Fibroblast of the aortic adventitia (primary cell): ENCODE measurements at regions not wholly inside any gene's neighbourhood (a gene's known extent, or its start where the extent isn't known, plus 50 kb on each side); places are given as distances from the start of the nearest gene placed in this dataset.

Source experiments
- DNase-seq: peaks from one replicate; pipeline ENCODE4 v3.0.0-alpha.2; 2010; ENCODE audit warnings: low read depth
- H3K4me3 ChIP-seq: 2 replicates; pipeline ENCODE4 v1.5.1; 2011; ENCODE audit warnings: low read depth, mild to moderate bottlenecking, control low read depth, low read length, moderate library complexity
- TF ChIP-seq, protein P1 (sequence below): IDR thresholded peaks from 2 replicates; pipeline ENCODE4 v1.5.1; 2011; ENCODE audit warnings: mild to moderate bottlenecking, low read length, control low read depth, inconsistent platforms; ENCODE audit not compliant: insufficient read depth

DNA sequence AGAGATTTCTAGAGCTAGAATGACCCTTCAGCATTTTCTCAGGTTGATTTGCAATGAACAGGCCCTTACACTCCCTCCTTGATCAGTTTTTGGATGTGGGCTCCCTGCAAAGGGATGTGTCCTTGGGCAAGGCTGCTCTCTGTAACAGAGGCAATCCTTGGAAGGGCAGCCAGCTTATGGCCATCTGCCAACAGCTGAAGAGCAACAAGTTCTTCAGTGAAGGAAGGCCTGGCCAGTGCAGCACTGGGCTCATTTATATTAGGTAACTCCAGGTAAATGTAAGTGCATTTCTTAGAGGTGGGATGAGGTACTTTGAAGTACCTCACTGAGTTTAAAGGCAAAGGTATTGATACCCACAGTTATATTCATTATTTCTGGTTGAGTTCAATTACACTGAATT lies 114.3 kb upstream of the KCNJ16 start:
- peak; percentile 10 for DNase-seq
- TF ChIP-seq, protein P1, sequence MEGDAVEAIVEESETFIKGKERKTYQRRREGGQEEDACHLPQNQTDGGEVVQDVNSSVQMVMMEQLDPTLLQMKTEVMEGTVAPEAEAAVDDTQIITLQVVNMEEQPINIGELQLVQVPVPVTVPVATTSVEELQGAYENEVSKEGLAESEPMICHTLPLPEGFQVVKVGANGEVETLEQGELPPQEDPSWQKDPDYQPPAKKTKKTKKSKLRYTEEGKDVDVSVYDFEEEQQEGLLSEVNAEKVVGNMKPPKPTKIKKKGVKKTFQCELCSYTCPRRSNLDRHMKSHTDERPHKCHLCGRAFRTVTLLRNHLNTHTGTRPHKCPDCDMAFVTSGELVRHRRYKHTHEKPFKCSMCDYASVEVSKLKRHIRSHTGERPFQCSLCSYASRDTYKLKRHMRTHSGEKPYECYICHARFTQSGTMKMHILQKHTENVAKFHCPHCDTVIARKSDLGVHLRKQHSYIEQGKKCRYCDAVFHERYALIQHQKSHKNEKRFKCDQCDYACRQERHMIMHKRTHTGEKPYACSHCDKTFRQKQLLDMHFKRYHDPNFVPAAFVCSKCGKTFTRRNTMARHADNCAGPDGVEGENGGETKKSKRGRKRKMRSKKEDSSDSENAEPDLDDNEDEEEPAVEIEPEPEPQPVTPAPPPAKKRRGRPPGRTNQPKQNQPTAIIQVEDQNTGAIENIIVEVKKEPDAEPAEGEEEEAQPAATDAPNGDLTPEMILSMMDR, result no peak

DNA sequence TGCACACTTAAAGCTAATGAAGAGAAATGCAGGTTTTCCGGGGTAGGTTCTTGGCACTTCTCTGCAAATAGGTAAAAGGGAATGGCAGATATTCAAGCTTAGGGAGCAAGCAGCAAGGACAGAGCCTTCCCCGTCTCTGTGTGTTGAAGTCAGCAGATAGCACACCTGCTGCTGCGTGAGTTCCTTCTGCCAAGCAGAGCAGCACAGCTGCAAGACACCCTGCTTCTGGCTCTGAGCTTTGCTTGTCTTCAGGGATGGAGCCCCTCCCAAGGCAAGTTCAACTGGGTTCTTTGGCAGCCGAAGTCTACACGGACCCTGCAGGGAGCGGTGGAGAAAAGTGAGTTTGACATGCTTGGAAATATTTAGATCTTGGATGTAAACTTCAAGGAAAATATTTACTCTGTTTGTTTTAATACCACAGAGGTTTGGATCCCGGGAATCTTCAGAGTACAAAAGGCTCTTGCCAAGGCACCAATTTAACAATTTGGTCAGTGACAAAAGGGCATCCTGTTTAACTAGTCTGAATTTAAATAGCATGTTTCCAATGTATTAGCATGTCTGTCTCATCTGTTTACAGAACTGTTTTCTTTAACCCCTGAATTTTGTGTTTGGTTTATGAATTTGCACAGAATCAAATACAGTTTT lies 113.4 kb upstream of the KCNJ16 start:
- TF ChIP-seq, protein P1, result no peak
- no peak overlapping the region for H3K4me3 ChIP-seq
- DNase-seq, result peak; percentile 11

More for the DNA sequence above, 114.3 kb upstream of the KCNJ16 start:
- H3K4me3 ChIP-seq, result no peak overlapping the region

DNA sequence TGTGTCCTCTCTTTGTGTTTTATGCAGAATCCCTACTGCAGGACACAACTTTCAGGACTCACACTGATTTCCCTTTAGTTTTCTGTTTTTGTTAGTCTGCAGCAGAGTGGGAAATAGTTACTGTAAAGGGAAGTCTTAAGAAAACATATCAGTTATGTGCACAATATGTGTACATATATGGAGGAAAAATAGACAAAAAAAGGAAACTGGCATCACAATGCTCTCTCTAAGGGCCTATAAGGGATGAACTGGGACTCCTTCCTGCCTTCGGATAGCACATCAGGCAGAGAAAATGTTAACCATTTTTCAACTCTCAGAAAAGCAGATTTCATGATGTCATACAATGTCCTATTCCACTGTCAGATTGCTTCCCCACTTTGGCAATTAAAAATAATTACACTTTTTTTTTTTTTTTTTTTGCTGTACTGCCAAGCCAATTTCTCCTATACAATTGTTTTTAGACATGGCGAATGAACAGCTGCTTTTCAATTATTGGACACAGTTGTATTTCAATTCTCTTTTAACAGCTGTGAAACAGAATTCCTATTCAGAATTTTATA lies 112.5 kb upstream of the KCNJ16 start:
- H3K4me3 ChIP-seq, result no peak overlapping the region
- TF ChIP-seq, protein P1, result no peak
- DNase-seq, result no peak

DNA sequence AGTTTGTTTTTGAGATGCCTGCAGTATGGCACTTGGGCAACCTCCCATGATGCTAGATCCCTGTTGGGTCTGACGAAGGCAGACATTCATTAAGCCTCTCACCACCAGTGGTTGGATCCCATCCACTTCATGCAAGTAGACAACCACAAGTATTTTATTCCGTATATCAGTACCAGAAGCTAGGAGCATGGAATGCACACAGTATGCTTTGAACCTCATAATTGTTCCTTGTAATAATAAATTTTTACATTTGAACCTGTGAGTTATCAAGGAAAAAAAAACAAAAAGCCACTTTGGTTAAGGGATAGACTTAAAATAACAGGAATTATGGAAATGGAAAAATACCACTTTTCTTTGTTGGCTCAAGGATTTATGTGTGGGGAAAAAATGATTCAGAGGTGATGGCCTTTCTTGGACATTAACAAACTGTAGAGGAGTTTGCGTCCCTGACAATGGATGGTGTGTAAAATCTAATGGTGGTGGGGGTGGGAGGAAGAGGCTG lies 107.1 kb upstream of the KCNJ16 start:
- TF ChIP-seq, protein P1, result no peak

DNA sequence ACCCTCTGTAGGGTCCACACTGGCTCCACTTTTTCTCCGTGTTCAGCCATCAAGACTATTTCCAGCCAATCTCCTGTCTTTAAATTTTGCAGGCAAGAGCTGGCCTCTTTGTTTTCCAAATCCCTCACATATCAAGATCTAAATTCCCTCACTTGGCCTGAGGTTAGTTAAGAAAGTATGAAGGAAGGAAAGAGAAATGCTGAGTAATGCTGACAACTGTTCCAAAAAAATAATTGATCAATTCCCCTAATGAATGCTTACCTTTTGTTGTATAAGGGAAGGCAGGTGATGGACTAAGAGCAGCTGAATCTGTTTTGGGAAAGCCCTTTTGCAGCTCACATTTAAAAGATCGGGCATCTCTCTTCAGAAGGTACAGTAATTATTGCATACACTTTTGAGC lies 105.1 kb upstream of the KCNJ16 start:
- H3K4me3 ChIP-seq, result no peak overlapping the region
- DNase-seq, result peak; percentile 15
- TF ChIP-seq, protein P1, result no peak

More for the DNA sequence above, 107.1 kb upstream of the KCNJ16 start:
- H3K4me3 ChIP-seq, result no peak overlapping the region
- DNase-seq, result peak; percentile 90

DNA sequence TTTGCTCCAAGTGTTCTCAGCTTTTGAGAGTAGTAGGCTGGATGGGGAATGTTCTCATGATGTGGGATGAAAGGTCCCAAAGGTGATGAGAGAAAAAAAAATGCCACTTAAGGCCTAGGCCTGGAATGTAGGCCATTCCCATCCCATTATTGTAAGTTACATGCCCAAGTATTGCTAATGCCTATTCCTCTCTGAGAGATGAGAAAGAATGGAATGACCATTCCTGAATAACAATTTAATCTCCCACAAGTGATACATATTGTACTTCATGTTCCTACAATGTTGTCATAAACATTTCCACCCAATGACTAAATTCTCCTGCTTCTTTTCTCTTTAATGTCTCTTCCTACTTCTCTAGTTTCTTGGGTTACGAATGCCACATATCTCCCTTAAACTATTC lies 102.8 kb upstream of the KCNJ16 start:
- TF ChIP-seq, protein P1, result no peak
- DNase-seq, result no peak

DNA sequence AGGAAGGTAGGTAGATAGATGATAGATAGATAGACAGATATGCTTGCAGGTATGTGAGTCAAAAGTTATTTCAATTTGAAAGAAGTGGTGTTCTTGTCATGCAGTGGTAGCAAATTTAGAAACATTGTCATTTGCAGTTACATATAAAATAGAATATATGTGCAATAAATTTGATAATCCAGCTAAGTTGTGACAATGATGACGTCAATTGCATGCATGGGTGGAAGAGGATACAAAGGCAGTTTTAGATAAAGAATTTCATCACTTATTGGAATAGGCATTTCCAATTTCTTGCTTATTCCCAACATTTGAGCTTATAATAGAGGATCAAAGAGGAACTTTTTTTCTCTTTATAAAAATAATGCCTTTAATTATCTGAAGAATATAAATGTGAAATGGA lies 99.2 kb upstream of the KCNJ16 start:
- H3K4me3 ChIP-seq, result no peak overlapping the region
- TF ChIP-seq, protein P1, result no peak
- no peak for DNase-seq

More for the DNA sequence above, 102.8 kb upstream of the KCNJ16 start:
- H3K4me3 ChIP-seq, result no peak overlapping the region
